ENCODE measurements at regions not wholly inside any gene's neighbourhood (a gene's known extent, or its start where the extent isn't known, plus 50 kb on each side); places are given as distances from the start of the nearest gene placed in this dataset.

DNA sequence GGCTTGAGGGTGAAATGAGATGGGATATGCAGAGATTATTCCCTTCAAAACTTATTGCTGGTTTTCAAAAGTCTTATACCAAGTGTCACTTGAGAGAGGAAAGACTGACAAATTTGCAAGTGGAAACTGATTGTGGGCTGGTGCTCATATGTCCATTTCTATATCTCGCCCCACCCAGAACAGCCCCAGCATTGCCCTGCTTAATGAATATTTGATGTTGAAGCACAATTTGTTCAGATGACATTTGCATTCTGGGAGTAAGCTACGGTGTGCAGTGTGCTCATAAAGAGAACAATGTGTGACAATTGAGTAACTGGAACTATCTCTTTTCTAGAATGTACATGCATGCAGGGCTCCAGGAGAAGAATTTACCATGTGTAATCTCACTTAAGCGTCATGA lies 223.5 kb upstream of the TRPC5 start:
- TF ChIP-seq, protein P1, sequence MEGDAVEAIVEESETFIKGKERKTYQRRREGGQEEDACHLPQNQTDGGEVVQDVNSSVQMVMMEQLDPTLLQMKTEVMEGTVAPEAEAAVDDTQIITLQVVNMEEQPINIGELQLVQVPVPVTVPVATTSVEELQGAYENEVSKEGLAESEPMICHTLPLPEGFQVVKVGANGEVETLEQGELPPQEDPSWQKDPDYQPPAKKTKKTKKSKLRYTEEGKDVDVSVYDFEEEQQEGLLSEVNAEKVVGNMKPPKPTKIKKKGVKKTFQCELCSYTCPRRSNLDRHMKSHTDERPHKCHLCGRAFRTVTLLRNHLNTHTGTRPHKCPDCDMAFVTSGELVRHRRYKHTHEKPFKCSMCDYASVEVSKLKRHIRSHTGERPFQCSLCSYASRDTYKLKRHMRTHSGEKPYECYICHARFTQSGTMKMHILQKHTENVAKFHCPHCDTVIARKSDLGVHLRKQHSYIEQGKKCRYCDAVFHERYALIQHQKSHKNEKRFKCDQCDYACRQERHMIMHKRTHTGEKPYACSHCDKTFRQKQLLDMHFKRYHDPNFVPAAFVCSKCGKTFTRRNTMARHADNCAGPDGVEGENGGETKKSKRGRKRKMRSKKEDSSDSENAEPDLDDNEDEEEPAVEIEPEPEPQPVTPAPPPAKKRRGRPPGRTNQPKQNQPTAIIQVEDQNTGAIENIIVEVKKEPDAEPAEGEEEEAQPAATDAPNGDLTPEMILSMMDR (conservative IDR thresholded peaks at IDR 0.05; ENCODE audit: low read depth, low read length) = no peak
- TF ChIP-seq EZH2phosphoT487 (IDR thresholded peaks at IDR 0.05; ENCODE audit: borderline replicate concordance, low read length) (no peak), EZH2 (IDR thresholded peaks at IDR 0.05; ENCODE audit: low read length, unreplicated experiment) (no peak)

Data from PC-3 (cell line).